Smooth muscle cell (in vitro differentiated cells): ENCODE measurements at regions not wholly inside any gene's neighbourhood (a gene's known extent, or its start where the extent isn't known, plus 50 kb on each side); places are given as distances from the start of the nearest gene placed in this dataset.
"Not testable (repeated sequence)": the region's sequence is repeated elsewhere in the genome, so short reads cannot be mapped to it uniquely, and the experiment has no call there.

Experiments
- DNase-seq: peaks from one replicate; lab custom pipeline; 2025; ENCODE audit not compliant: unreplicated experiment; lab: John Stamatoyannopoulos, UW
- H2AFZ ChIP-seq: fragments of 200-600 bp; sonication (generic); 2 replicates; pipeline ENCODE4 v1.6.0; 2016; ENCODE audit warnings: antibody characterized with exemption, low read depth, mild to moderate bottlenecking
- H3F3A ChIP-seq: fragments of 200-600 bp; sonication (generic); 2 replicates; pipeline ENCODE4 v1.6.0; 2017; ENCODE audit warnings: antibody characterized with exemption, low read depth
- H3K27ac ChIP-seq: fragments of 200-600 bp; sonication (generic); 2 replicates; pipeline ENCODE4 v1.5.1; 2016; ENCODE audit warnings: low read depth, mild to moderate bottlenecking
- H3K27me3 ChIP-seq: fragments of 200-600 bp; sonication (generic); 2 replicates; pipeline ENCODE4 v1.6.1; 2016; ENCODE audit warnings: low read depth, mild to moderate bottlenecking
- H3K36me3 ChIP-seq: fragments of 200-600 bp; sonication (generic); 2 replicates; pipeline ENCODE4 v1.5.1; 2016; ENCODE audit warnings: low read depth
- H3K4me1 ChIP-seq: fragments of 200-600 bp; sonication (generic); 2 replicates; pipeline ENCODE4 v1.5.1; 2016; ENCODE audit warnings: low read depth
- H3K4me2 ChIP-seq: fragments of 200-600 bp; sonication (generic); 2 replicates; pipeline ENCODE4 v1.6.0; 2016; ENCODE audit warnings: mild to moderate bottlenecking
- H3K4me3 ChIP-seq: fragments of 200-600 bp; sonication (generic); 2 replicates; pipeline ENCODE4 v1.5.1; 2016; ENCODE audit warnings: mild to moderate bottlenecking
- H3K79me2 ChIP-seq: fragments of 200-600 bp; sonication (generic); 2 replicates; pipeline ENCODE4 v1.6.0; 2016; ENCODE audit warnings: low read depth, mild to moderate bottlenecking
- H3K9ac ChIP-seq: fragments of 200-600 bp; sonication (generic); 2 replicates; pipeline ENCODE4 v1.6.0; 2016; ENCODE audit warnings: low read depth
- H3K9me3 ChIP-seq: fragments of 200-600 bp; sonication (generic); replicated peaks from 2 replicates; pipeline ENCODE4 v1.5.1; 2016; ENCODE audit warnings: low read depth
- H4K20me1 ChIP-seq: fragments of 200-600 bp; sonication (generic); 2 replicates; pipeline ENCODE4 v1.6.0; 2016; ENCODE audit warnings: low read depth
- CTCF ChIP-seq: fragments of 200-600 bp; sonication (generic); IDR thresholded peaks from 2 replicates; pipeline ENCODE4 v1.5.1; 2017; ENCODE audit warnings: borderline replicate concordance, mild to moderate bottlenecking, antibody characterized with exemption; ENCODE audit not compliant: insufficient read depth, poor library complexity, severe bottlenecking
- WGBS: methylation state at CpG from one replicate; pipeline ENCODE4 v1.1.7; 2016; ENCODE audit warnings: low lambda C conversion rate; 5-methylcytosine and 5-hydroxymethylcytosine counted together

GRCh38 chr10:9451211-9451773 is 1396.8 kb downstream of the GATA3 start:
- WGBS, result 95% methylated on average over 2 of the region's 2 CpGs
- no peak for DNase-seq
- TF ChIP-seq CTCF, result no peak

GRCh38 chr10:9452056-9452455 is 1397.6 kb downstream of the GATA3 start:
- Histone ChIP-seq H3K4me2 (no peak overlapping the region), H2AFZ (no peak overlapping the region), H3K27me3 (no peaks in the 10 kb centered on the region), H3K9me3 (no peaks in the 10 kb centered on the region), H3F3A (no peaks in the 10 kb centered on the region), H3K4me1 (no peaks in the 10 kb centered on the region), H3K9ac (no peak overlapping the region), H3K79me2 (no peaks in the 10 kb centered on the region), H3K4me3 (no peak overlapping the region), H4K20me1 (no peaks in the 10 kb centered on the region), H3K36me3 (no peaks in the 10 kb centered on the region), H3K27ac (no peak overlapping the region)
- TF ChIP-seq CTCF, result no peak
- DNase-seq, result no peak
- 82% methylated on average over 1 of the region's 1 CpG for WGBS

More at GRCh38 chr10:9451211-9451773, 1396.8 kb downstream of the GATA3 start:
- Histone ChIP-seq H3K27ac (no peak overlapping the region), H3K79me2 (no peaks in the 10 kb centered on the region), H2AFZ (no peak overlapping the region), H3K27me3 (no peaks in the 10 kb centered on the region), H3K9me3 (no peaks in the 10 kb centered on the region), H3K4me2 (no peak overlapping the region), H3K4me1 (no peaks in the 10 kb centered on the region), H3K4me3 (no peak overlapping the region), H3K36me3 (no peaks in the 10 kb centered on the region), H3F3A (no peaks in the 10 kb centered on the region), H4K20me1 (no peaks in the 10 kb centered on the region), H3K9ac (no peak overlapping the region)

- not testable (repeated sequence) for H3F3A ChIP-seq, H3K36me3 ChIP-seq, H3K4me3 ChIP-seq, H3K27ac ChIP-seq, H3K4me2 ChIP-seq, H3K4me1 ChIP-seq, H3K9ac ChIP-seq, DNase-seq, H2AFZ ChIP-seq, H3K79me2 ChIP-seq, H3K27me3 ChIP-seq, H4K20me1 ChIP-seq, H3K9me3 ChIP-seq
- 84% methylated on average over 3 of the region's 3 CpGs for WGBS
These were observed 1399.4 kb downstream of the GATA3 start for GRCh38 chr10:9453871-9454270.

GRCh38 chr10:9469663-9470205 is 1415.2 kb downstream of the GATA3 start:
- WGBS, result 92% methylated on average over 2 of the region's 2 CpGs

More at GRCh38 chr10:9469663-9470205, 1415.2 kb downstream of the GATA3 start:
- DNase-seq, result no peak
- Histone ChIP-seq H2AFZ (no peak overlapping the region), H3K9me3 (no peaks in the 10 kb centered on the region), H3K4me1 (no peaks in the 10 kb centered on the region), H3K27me3 (no peaks in the 10 kb centered on the region), H3K27ac (no peak overlapping the region), H4K20me1 (no peaks in the 10 kb centered on the region), H3K79me2 (no peaks in the 10 kb centered on the region), H3K9ac (no peak overlapping the region), H3F3A (no peaks in the 10 kb centered on the region), H3K4me2 (no peak overlapping the region), H3K4me3 (no peak overlapping the region), H3K36me3 (no peaks in the 10 kb centered on the region)
- TF ChIP-seq CTCF, result no peak
